Iris pigment epithelial cell (primary cell): ENCODE measurements at regions not wholly inside any gene's neighbourhood (a gene's known extent, or its start where the extent isn't known, plus 50 kb on each side); places are given as distances from the start of the nearest gene placed in this dataset.
"Not testable (repeated sequence)": the region's sequence is repeated elsewhere in the genome, so short reads cannot be mapped to it uniquely, and the experiment has no call there.

ENCODE experiments used
- DNase-seq: peaks from one replicate; pipeline ENCODE4 v3.0.0-alpha.2; 2011; ENCODE audit warnings: low read depth

- DNase-seq, result peak; percentile 94
Measured at GRCh38 chr16:88303890-88304819, 78.6 kb upstream of the ZNF469 start.

- no peak for DNase-seq
Measured at GRCh38 chr16:88305176-88305575, 77.6 kb upstream of the ZNF469 start.

DNA sequence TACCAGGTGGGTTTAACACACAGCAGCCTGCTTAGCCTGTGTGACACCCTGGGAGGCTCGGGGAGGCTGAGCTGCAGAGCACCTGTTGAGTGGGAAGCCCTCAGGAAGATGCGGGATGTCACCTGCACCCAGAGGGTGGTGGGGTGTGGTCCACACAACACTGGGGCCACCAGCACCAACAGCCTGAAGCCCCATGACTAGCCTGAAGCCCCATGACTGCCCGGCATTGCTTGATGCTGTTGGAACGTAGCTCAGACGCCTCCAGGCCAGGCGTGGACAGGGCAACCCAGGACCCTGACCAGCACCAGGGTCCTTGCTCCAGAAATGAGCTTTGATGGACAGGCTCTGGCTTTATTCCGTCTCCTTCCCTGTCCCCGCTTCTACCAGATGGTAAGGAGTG is 76.3 kb upstream of the ZNF469 start:
- DNase-seq, result no peak

DNA sequence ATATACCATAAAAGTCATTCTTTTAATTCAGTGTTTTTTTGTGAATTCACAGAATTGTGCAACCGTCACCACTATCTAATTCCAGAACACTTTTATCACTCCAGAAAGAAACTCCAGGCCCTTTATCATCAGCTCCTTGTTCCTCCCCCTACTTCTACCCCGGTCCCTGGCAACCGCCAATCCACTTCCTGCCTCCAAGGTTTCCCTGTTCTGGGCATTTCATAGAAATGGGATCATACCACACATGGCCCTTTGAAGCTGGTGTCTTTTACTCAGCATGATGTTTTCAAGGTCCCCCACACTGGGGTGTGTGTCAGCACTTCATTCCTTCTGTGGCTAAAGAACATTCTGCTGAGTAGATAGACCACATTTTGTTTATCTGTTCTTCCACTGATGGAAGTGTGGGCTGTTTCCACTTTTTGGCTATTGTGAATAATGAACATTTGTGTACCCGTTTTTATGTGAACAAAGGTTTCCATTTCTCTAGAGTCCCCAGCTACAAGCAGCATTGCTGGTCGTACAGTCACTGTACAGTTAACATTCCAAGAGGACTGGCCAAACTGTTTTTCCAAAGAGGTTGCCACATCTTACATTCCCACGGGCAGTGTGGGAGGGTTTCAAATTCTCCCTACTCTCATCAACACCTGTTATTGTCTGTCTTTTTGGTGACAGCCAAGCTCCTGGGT is 75.8 kb upstream of the ZNF469 start:
- peak; percentile 92 for DNase-seq

GRCh38 chr16:88308441-88309173 is 74.2 kb upstream of the ZNF469 start:
- no peak for DNase-seq

DNA sequence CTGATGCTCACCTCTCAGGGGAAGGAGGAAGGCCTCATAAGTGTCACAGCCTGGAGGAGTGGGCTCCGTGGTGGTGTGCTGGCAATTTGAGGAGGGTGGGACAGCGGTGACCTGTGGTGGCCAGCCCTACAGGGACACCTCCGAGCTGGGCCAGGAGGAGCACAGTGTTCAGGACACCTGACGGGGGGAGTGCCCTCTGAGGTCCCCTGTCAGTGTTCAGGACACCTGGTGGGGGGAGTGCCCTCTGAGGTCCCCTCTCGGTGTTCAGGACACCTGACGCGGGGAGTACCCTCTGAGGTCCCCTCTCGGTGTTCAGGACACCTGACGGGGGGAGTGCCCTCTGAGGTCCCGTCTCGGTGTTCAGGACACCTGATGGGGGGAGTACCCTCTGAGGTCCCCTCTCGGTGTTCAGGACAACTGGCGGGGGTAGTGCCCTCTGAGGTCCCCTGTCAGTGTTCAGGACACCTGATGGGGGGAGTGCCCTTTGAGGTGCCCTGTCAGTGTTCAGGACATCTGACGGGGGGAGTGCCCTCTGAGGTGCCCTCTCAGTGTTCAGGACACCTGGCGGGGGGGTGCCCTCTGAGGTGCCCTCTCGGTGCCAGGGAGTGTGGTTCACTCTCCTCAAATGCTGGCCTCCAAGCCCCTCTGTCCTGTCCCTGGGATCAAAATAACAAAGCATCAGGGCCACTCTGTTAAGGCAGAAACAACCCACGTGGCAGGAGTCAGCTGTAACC is 73.4 kb upstream of the ZNF469 start:
- DNase-seq, result no peak

GRCh38 chr16:88309908-88310265 is 72.9 kb upstream of the ZNF469 start:
- DNase-seq, result no peak

- no peak for DNase-seq
Measured at GRCh38 chr16:88310796-88311605, 71.8 kb upstream of the ZNF469 start.

DNA sequence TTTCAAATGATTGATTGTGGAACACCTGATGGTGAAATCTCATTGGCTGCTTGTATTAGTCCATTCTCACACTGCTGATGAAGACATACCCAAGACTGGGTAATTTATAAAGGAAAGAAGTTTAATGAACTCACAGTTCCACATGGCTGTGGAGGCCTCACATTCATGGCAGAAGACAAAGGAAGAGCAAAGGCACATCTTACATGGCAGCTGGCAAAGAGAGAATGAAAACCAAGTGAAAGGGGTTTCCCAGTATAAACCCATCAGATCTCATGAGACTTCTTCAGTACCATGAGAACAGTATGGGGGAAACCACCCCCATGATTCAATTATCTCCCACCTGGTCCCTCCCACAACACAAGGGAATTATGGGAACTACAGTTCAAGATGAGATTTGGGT is 70.9 kb upstream of the ZNF469 start:
- DNase-seq, result not testable (repeated sequence)

- no peak for DNase-seq
Measured at GRCh38 chr16:88312732-88313131, 70.0 kb upstream of the ZNF469 start.

DNA sequence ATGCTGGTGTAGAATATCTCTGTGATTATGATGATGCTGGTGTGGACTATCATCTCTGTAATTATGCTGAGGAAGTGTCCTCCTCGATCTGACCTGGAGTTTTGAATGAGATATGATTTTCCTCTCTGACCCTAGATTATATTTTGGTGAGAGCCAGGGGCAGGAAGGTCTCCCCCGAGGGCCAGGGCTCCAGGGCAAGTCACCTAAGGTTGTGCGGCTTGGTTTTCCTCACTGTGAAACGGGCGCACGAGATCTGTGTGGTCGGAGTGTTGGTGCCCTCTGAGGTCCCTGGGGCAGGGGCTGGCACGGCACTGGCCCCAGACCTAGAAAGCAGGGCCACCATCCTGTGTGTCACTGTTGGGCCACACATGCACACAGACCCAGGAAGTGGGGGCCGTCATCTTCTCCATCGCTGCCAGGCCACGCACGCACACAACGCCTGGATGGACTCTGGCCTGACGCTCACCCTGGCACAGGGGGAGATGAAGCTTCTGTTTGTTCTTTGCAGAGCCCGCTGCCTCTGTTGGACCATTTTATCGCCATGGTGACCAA is 67.7 kb upstream of the ZNF469 start:
- no peak for DNase-seq

GRCh38 chr16:88315543-88316105 is 67.1 kb upstream of the ZNF469 start:
- peak; percentile 69 for DNase-seq

- DNase-seq, result no peak
Measured at GRCh38 chr16:88316151-88316550, 66.6 kb upstream of the ZNF469 start.

DNA sequence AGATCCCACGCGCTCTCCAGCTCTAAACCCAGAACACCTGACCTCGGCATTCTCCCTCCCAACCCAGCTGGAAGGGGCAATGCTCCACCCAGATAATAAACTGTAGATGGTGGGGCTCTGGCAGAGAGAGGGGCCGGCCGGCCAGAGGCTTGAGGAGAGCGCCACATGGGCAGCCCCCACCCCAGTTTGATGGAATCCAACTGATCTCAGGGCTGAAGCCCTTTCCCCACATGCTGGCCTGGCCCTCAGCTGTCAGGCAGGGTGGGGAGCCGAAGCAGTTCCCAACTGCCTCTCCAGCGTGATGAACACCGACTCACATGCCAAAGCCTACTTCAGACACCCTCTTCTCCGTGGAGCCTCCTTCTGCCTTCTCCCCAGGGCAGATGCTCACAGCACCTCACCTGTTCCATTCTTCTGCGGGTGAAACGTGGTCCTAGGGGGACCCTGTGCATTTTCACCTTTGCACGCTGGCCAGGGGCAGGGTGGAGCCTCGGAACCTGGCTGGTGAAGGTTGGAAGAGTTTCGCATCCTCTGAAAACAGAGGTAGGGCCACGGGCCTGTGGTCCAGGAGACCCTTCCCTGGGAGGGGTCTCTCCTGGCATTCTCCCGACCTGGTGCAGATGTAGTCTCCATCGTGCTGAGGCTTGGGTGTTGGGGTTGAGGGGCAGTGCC is 65.7 kb upstream of the ZNF469 start:
- DNase-seq, result no peak

DNA sequence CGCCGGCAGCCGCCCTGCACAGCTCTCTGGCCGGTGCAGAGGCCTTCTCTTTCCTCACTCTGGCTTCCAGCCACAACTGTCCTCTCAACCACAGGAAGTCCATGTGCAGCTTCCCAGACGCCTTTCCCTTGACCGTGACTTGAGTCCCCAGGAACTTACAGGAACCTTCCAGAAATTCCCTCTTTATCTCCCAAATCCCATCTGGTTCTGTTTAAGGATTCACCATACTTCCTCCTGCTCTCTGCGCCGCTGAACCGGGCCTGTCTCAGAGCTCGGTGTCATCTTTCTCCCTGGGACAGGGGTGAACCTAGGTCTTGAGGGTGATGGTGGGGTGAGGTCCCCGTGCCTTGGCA is 65.2 kb upstream of the ZNF469 start:
- DNase-seq, result peak; percentile 48

DNA sequence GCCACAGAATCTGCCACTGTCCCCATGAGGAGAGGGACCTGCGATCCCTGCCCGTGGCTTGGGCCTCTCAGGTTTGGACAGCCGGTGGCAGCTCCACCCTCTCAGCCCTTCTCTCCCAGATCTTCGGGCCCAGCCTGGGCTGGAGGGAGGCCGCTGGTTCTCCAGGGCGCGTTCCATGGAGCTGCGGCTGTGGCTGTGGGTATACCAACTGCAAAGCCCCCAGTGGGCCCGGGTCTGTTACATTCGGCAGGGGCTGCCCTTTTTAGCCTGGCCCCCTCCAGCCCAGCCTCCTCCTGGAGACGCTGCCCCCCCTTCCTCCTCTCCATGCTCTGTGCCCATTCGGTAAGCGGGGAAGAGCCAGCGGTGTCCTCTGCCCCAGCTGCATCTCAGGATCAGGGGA is 64.7 kb upstream of the ZNF469 start:
- DNase-seq, result no peak

- DNase-seq, result no peak
Measured at GRCh38 chr16:88318521-88318920, 64.2 kb upstream of the ZNF469 start.

DNA sequence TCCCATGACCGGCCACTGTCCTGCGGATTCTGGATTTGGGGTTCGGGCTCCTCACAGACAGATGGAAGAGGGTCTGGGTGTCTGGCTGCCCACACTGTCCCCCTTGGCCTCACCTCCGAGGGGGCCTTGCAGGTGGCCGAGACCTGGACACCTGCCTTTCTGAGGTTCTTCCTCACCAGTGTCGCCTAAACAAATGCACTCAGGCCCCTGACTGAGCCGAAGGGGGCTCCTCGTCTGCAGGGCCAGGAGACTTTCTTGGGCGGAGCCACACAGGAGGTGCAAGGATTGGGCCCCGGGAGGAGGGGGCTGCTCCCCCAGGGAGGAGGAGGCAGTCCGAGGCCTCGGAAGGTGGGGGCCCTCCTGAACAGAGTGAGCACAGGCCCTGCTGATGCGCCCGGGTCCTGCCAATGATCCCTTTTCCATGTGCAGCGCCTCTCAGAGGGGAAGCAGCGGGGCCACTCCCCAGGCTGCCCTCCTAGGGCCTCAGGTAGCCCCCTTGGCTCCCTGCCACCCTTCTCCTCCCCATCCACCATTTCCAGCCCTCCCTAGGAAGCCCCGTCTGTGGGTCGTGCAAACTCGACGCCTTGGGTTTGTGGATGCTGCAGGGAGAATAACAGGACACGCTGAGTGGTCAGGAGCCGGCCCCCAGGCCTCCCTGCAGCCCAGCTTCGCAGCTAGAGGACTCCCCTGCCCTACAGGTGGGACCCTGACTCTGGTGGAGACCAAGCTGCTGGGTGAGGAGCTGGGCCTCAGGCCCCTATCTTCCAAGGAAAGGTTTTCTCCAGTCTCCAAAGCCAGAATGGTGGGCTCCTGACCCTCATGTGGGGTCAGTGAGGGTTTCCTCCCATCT is 63.4 kb upstream of the ZNF469 start:
- no peak for DNase-seq
